Uterus (tissue), 3 donors: ENCODE measurements at regions not wholly inside any gene's neighbourhood (a gene's known extent, or its start where the extent isn't known, plus 50 kb on each side); places are given as distances from the start of the nearest gene placed in this dataset. TPM values are rescaled to one million over a fixed set of nuclear protein-coding genes. Genes with fewer than 3 reads are reported as not detected.

ENCODE experiments used
- DNase-seq, 2 donors: peaks; one replicate each; pipeline ENCODE4 v3.0.0-alpha.2; 2019 to 2020
- H3K27ac ChIP-seq, 2 donors: fragments of 200-600 bp; sonication (generic); 1 replicate in 1 of 2; 2 replicates in 1 of 2; pipeline ENCODE4 v1.5.1; 2016 to 2018
- H3K27me3 ChIP-seq, 2 donors: fragments of 200-600 bp; sonication (generic); one replicate each; pipeline ENCODE4 v1.5.1; 2018 to 2019; ENCODE audit warnings: control low read depth in 1 of 2
- H3K36me3 ChIP-seq, 2 donors: fragments of 200-600 bp; sonication (generic); one replicate each; pipeline ENCODE4 v1.5.1; 2019; ENCODE audit warnings: control low read depth in 1 of 2
- H3K4me1 ChIP-seq, 2 donors: fragments of 200-600 bp; sonication (generic); one replicate each; pipeline ENCODE4 v1.5.1; 2018 to 2019; ENCODE audit warnings: control low read depth in 1 of 2
- H3K4me3 ChIP-seq, 2 donors: fragments of 200-600 bp; sonication (generic); 1 replicate in 1 of 2; 2 replicates in 1 of 2; pipeline ENCODE4 v1.5.1; 2018 to 2019; ENCODE audit warnings: mild to moderate bottlenecking in 1 of 2
- H3K9me3 ChIP-seq, 2 donors: fragments of 200-600 bp; sonication (generic); one replicate each; pipeline ENCODE4 v1.5.1; 2019; ENCODE audit warnings: control low read depth in 1 of 2
- CTCF ChIP-seq, 4 experiments: fragments of 200-600 bp in 2 of 4; fragments of 450-650 bp in 2 of 4; sonication (generic) in 2 of 4; IDR thresholded peaks; one replicate each; pipeline ENCODE4 v1.5.1; 2016 to 2019; ENCODE audit warnings: antibody characterized with exemption in 4 of 4, mild to moderate bottlenecking in 2 of 4, moderate library complexity in 1 of 4
- POLR2A ChIP-seq, 2 donors: fragments of 450-650 bp; IDR thresholded peaks; one replicate each; pipeline ENCODE4 v1.6.1; 2016; ENCODE audit warnings: antibody characterized with exemption in 2 of 2, mild to moderate bottlenecking in 1 of 2, moderate library complexity in 1 of 2
- intact Hi-C: fragments of 100-400 bp; cut with DNase I; formaldehyde crosslinking; loops from one replicate; pipeline ENCODE4 v1.15.1; 2023; ENCODE audit warnings: low total_unique reads
- small RNA-seq: library from RNA; depleted of rRNA; stranded (forward); fragments of <200 nt; gene quantifications from one replicate; pipeline ENCODE3, GENCODE V24; 2016
- donor health status: DM: yes; HTN: yes; CAD: no.

DNA sequence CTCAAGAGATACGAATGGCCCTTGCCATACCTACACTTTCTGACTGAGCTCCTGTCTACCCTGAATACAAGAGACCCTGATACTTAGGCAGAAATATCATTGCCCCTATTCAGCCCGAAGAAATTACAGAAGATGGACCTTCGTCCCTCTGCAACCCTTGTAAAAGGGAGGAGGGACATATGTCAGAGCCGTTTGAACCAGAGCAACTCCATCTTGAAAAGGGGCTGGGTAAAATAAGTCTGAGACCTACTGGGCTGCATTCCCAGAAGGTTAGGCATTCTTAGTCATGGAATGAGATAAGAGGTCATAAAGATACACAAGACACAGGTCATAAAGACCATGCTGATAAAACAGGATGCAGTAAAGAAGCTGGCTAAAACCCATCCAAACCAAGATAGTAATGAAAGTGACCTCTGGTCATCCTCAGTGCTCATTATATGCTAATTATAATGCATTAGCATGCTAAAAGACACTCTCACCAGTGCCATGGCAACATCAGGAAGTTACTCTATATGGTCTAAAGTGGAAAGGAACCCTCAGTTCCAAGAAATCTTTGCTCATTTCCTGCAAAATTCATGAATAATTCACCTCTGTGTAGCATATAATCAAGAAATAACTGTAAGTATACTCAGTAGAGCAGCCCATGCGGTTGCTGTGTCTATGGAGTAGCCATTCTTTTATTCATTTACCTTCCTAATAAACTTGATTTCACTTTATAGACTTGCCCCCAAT, 49.7 kb upstream of the GPD1L start:
- Histone ChIP-seq H3K9me3 (no peaks in the 10 kb centered on the region), H3K36me3 (no peaks in the 10 kb centered on the region), H3K4me1 (no peaks in the 10 kb centered on the region), H3K4me3 (no peak overlapping the region), H3K27me3 (no peaks in the 10 kb centered on the region), H3K27ac (no peak overlapping the region)
- no peak for TF ChIP-seq CTCF (IDR thresholded peaks at IDR 0.05)
- no peak for TF ChIP-seq POLR2A (IDR thresholded peaks at IDR 0.05)
- no peak for DNase-seq
- intact Hi-C loops = no loop called here

Small RNA genes in the stretch of these regions (small RNA-seq; reads per million reads assigned to genes)
- not detected for gene RF00019
